ENCODE measurements at regions not wholly inside any gene's neighbourhood (a gene's known extent, or its start where the extent isn't known, plus 50 kb on each side); places are given as distances from the start of the nearest gene placed in this dataset.

DNA sequence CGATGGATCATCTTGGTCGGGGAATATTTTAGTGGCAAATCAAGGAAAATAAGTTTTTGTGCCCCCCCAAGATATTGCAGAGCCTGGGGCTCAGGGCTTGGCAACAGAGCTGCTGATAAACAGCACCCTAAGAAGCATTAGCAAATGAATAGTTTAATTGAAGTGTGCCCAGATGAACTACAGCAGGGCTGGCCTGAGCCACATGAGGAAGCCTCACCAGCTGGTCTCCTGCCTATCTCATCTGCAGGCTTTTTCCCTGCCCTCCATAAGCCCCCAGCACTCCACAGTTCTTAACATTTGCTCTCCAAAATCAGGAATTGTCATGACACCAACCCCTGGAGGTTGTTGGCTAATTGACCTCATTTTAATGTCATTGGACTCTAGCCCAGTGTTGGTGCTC lies 480.2 kb downstream of the HS3ST3B1 start:
- TF ChIP-seq RAD21 (conservative IDR thresholded peaks at IDR 0.05) (no peak), POLR2AphosphoS5 (IDR thresholded peaks at IDR 0.05) (no peak), CTCF (IDR thresholded peaks at IDR 0.05; ENCODE audit: poor library complexity, severe bottlenecking) (no peak), EZH2 (IDR thresholded peaks at IDR 0.05; ENCODE audit: borderline replicate concordance, insufficient read depth, low read length, poor library complexity, severe bottlenecking) (no peak), EP300 (conservative IDR thresholded peaks at IDR 0.05; ENCODE audit: poor library complexity, severe bottlenecking) (no peak)

Measured in neural cell (in vitro differentiated cells).